Naive thymus-derived CD4-positive, alpha-beta T cell (primary cell): ENCODE measurements at regions not wholly inside any gene's neighbourhood (a gene's known extent, or its start where the extent isn't known, plus 50 kb on each side); places are given as distances from the start of the nearest gene placed in this dataset.

ENCODE experiments used
- ATAC-seq: fragments of 150-1000 bp; cut with Tn5 transposase; 2 replicates; pipeline ENCODE4 v1.10.0; 2021; ENCODE audit warnings: mild to moderate bottlenecking, moderate library complexity
- CTCF ChIA-PET: fragments of 350-600 bp; sonication (Branson Sonifier 250); formaldehyde crosslinking; loops from one replicate; lab custom pipeline; 2021; ENCODE audit warnings: antibody characterized with exemption; lab: Charles Lee
- POLR2A ChIA-PET: fragments of 350-600 bp; sonication (Branson Sonifier 250); formaldehyde crosslinking; loops from one replicate; lab custom pipeline; 2021; ENCODE audit warnings: antibody characterized with exemption, inconsistent platforms; lab: Charles Lee
- DNase-seq, 9 donors: peaks; one replicate each; pipeline versions ENCODE4 v3.0.0 to v3.0.0-alpha.2; 2020 to 2022; ENCODE audit warnings: mixed read lengths in 1 of 9
- H3K27ac ChIP-seq: one replicate; pipeline ENCODE4 v1.7.0; 2013; ENCODE audit warnings: mild to moderate bottlenecking, low read depth, low read length, moderate library complexity
- H3K27me3 ChIP-seq, 2 donors: one replicate each; pipeline ENCODE4 v1.7.0; 2013; ENCODE audit warnings: low read length in 2 of 2, mild to moderate bottlenecking in 2 of 2, moderate library complexity in 2 of 2; ENCODE audit not compliant: control insufficient read depth in 2 of 2, insufficient read depth in 2 of 2
- H3K36me3 ChIP-seq, 3 experiments: 1 replicate in 2 of 3; 2 replicates in 1 of 3; pipeline ENCODE4 v1.7.0; 2013; ENCODE audit warnings: low read length in 3 of 3, mild to moderate bottlenecking in 3 of 3, moderate library complexity in 1 of 3; ENCODE audit not compliant: insufficient read depth in 3 of 3, control insufficient read depth in 2 of 3
- H3K4me1 ChIP-seq, 2 donors: one replicate each; pipeline ENCODE4 v1.7.0; 2013; ENCODE audit warnings: low read length in 2 of 2, mild to moderate bottlenecking in 2 of 2, moderate library complexity in 1 of 2; ENCODE audit not compliant: control insufficient read depth in 2 of 2, insufficient read depth in 2 of 2
- H3K4me3 ChIP-seq: 2 replicates; pipeline ENCODE4 v1.7.0; 2013; ENCODE audit warnings: mild to moderate bottlenecking, low read length
- H3K9me3 ChIP-seq, 3 experiments: 1 replicate in 2 of 3; 2 replicates in 1 of 3; pipeline ENCODE4 v1.7.0; 2013; ENCODE audit warnings: low read length in 3 of 3; ENCODE audit not compliant: control insufficient read depth in 2 of 3
- H3K27ac Mint-ChIP-seq, 9 donors: one replicate each; pipeline ENCODE4 v1.8.0; 2020 to 2022; ENCODE audit warnings: mixed read lengths in 9 of 9, mild to moderate bottlenecking in 8 of 9, moderate library complexity in 5 of 9, inconsistent platforms in 2 of 9
- H3K27me3 Mint-ChIP-seq, 5 donors: one replicate each; pipeline ENCODE4 v1.8.0; 2021 to 2022; ENCODE audit warnings: mixed read lengths in 5 of 5, mild to moderate bottlenecking in 1 of 5
- H3K36me3 Mint-ChIP-seq, 5 donors: one replicate each; pipeline ENCODE4 v1.8.0; 2020 to 2022; ENCODE audit warnings: mixed read lengths in 5 of 5, mild to moderate bottlenecking in 3 of 5, inconsistent platforms in 1 of 5
- H3K4me1 Mint-ChIP-seq, 7 donors: one replicate each; pipeline ENCODE4 v1.8.0; 2020 to 2022; ENCODE audit warnings: mixed read lengths in 7 of 7, mild to moderate bottlenecking in 3 of 7, inconsistent platforms in 1 of 7
- H3K4me3 Mint-ChIP-seq, 10 donors: one replicate each; pipeline ENCODE4 v1.8.0; 2020 to 2022; ENCODE audit warnings: mild to moderate bottlenecking in 10 of 10, mixed read lengths in 10 of 10, moderate library complexity in 6 of 10, inconsistent platforms in 2 of 10
- H3K9me3 Mint-ChIP-seq, 11 donors: one replicate each; pipeline ENCODE4 v1.8.0; 2020 to 2022; ENCODE audit warnings: mixed read lengths in 11 of 11, mild to moderate bottlenecking in 4 of 11, inconsistent platforms in 1 of 11, moderate library complexity in 1 of 11
- intact Hi-C, 2 donors: fragments of 100-400 bp; cut with micrococcal nuclease; formaldehyde crosslinking; loops; one replicate each; pipeline ENCODE4 v1.15.1; 2023

DNA sequence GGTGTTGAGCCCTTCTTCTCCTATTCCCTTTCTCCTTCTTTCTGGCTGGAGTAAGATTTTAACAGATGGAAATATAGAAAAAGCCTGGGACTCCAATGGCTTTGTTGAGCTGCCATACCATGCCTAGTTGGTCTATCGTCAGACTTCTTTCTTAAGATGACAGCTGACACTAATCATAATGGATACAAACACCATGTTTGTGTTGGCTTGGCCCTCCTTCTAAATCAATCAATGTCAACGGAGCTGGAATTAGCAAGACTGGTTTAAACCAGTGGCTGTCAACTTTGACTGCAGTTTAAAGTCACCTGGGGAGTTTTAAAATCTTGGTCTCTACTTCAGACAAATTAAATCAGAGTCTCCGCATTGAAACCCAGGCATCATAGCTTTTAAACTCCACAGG is 264.5 kb upstream of the PRR16 start:
- H3K36me3 ChIP-seq = no peaks in the 10 kb centered on the region
- no peaks in the 10 kb centered on the region for H3K27me3 Mint-ChIP-seq
- H3K4me1 ChIP-seq = no peaks in the 10 kb centered on the region
- H3K27me3 ChIP-seq = no peaks in the 10 kb centered on the region
- H3K9me3 ChIP-seq = no peaks in the 10 kb centered on the region
- H3K9me3 Mint-ChIP-seq = peaks cover 0 to 10% (median under 1%) of the 10 kb centered on the region in 11 donors
- intact Hi-C loops = no loop called here
- H3K36me3 Mint-ChIP-seq = no peaks in the 10 kb centered on the region
- no peak overlapping the region for H3K27ac Mint-ChIP-seq
- ATAC-seq = no peak
- no peak overlapping the region for H3K4me3 ChIP-seq
- no peak overlapping the region for H3K4me3 Mint-ChIP-seq
- no peak overlapping the region for H3K27ac ChIP-seq
- H3K4me1 Mint-ChIP-seq = no peaks in the 10 kb centered on the region
- no peak for DNase-seq
- CTCF ChIA-PET = no interaction called here
- POLR2A ChIA-PET = no interaction called here

DNA sequence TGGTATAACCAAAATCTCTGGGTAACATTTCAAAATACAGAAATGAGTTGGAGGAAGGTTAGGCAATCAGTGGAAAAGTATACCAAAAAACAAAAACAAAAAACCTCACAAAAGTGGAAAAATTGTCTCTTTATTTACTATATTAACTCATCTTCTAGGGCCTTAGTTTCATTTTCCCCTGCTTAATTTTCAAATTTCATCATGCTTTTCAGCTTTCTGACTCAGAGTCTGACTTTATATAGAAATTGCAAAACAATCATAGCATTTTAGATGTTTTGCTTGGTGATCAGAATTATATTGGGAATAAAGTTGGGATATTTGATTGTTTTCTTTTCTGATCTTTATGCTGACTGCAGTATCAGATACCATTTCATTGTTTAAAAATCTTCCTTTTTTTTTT is 257.0 kb upstream of the PRR16 start:
- ATAC-seq = no peak
- no peaks in the 10 kb centered on the region for H3K36me3 Mint-ChIP-seq
- H3K36me3 ChIP-seq = no peaks in the 10 kb centered on the region
- no peak overlapping the region for H3K4me3 ChIP-seq
- POLR2A ChIA-PET = no interaction called here
- no peaks in the 10 kb centered on the region for H3K4me1 Mint-ChIP-seq
- no peak for DNase-seq
- no peak overlapping the region for H3K27ac ChIP-seq
- CTCF ChIA-PET = no interaction called here
- H3K4me3 Mint-ChIP-seq = no peak overlapping the region
- peaks cover 0 to 9% (median 5%) of the 10 kb centered on the region in 11 donors for H3K9me3 Mint-ChIP-seq
- intact Hi-C loops = no loop called here
- H3K27ac Mint-ChIP-seq = no peak overlapping the region
- no peaks in the 10 kb centered on the region for H3K27me3 Mint-ChIP-seq
- no peaks in the 10 kb centered on the region for H3K4me1 ChIP-seq
- no peaks in the 10 kb centered on the region for H3K9me3 ChIP-seq
- no peaks in the 10 kb centered on the region for H3K27me3 ChIP-seq

DNA sequence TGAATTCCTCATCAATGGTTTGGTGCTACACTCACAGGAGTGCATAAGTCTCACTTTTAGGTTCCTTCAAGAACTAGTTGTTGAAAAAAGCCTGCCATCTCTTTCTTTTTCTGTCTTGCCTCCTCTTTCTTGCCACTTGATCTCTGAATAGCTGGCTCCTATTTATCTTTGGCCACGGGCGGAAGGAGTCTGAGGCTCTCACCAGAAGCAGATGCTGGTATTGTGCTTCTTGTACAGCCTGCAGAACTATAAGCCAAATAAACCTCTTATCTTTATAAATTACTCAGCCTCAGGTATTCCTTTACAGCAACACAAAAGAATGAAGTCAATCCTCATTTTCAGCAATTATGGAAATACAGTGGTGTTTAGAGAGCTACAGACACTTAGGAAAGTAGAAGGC is 247.1 kb upstream of the PRR16 start:
- H3K27ac ChIP-seq = no peak overlapping the region
- Mint-ChIP-seq H3K27ac (no peak overlapping the region), H3K9me3 (peaks cover 0 to 5% (median 0%) of the 10 kb centered on the region in 11 donors), H3K4me3 (no peak overlapping the region), H3K36me3 (no peaks in the 10 kb centered on the region), H3K4me1 (no peaks in the 10 kb centered on the region), H3K27me3 (no peaks in the 10 kb centered on the region)
- H3K27me3 ChIP-seq = no peaks in the 10 kb centered on the region
- no peaks in the 10 kb centered on the region for H3K4me1 ChIP-seq
- CTCF ChIA-PET = no interaction called here
- no peak for DNase-seq
- no peaks in the 10 kb centered on the region for H3K36me3 ChIP-seq
- no peaks in the 10 kb centered on the region for H3K9me3 ChIP-seq
- ATAC-seq = no peak
- H3K4me3 ChIP-seq = no peak overlapping the region
- POLR2A ChIA-PET = no interaction called here
- intact Hi-C loops = no loop called here

DNA sequence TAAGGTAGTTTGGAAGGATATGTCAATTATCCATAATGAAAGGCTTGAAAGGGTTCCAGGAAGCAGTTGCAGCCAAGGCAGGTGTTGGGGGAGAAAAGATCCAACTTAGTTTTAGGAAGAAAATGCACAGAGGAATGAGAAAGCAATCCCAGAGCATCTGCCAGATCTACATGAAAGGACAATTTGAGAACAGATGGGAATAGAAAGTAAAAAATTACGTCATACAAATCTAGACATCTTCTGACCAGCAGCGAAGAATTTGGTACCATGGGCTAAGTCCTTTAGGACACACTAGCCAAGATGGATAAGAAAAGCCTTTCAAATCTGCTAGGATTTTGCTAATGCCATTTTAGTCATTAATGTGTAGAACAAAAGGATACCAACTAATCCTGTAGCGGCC is 244.1 kb upstream of the PRR16 start:
- Histone ChIP-seq H3K9me3 (no peaks in the 10 kb centered on the region), H3K36me3 (no peaks in the 10 kb centered on the region), H3K4me1 (no peaks in the 10 kb centered on the region), H3K27ac (no peak overlapping the region), H3K27me3 (no peaks in the 10 kb centered on the region), H3K4me3 (no peak overlapping the region)
- intact Hi-C loops = no loop called here
- H3K9me3 Mint-ChIP-seq = peaks cover 0 to 9% (median 1%) of the 10 kb centered on the region in 11 donors
- no peaks in the 10 kb centered on the region for H3K27me3 Mint-ChIP-seq
- POLR2A ChIA-PET = no interaction called here
- no peaks in the 10 kb centered on the region for H3K36me3 Mint-ChIP-seq
- H3K27ac Mint-ChIP-seq = no peak overlapping the region
- no peak for DNase-seq
- CTCF ChIA-PET = no interaction called here
- H3K4me3 Mint-ChIP-seq = no peak overlapping the region
- no peaks in the 10 kb centered on the region for H3K4me1 Mint-ChIP-seq
- no peak for ATAC-seq

DNA sequence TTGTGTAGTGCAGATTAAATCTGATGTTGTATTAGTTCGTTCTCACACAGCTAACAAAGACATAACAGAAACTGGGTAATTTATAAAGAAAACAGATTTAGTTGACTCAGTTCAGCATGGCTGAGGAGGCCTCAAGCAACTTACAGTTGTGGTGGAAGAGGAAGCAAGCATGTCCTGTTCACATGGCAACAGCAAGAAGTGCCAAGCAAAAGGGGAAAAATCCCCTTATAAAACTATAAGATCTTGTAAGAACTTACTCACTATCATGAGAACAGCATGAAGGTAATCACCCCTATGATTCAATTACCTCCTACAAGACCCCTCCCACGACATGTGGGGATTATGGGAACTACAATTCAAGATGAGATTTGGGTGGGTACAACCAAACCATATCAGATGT is 238.6 kb upstream of the PRR16 start:
- Mint-ChIP-seq H3K36me3 (no peaks in the 10 kb centered on the region), H3K27ac (no peak overlapping the region), H3K9me3 (peaks cover 0 to 15% (median 1%) of the 10 kb centered on the region in 11 donors), H3K27me3 (no peaks in the 10 kb centered on the region), H3K4me1 (no peaks in the 10 kb centered on the region), H3K4me3 (no peak overlapping the region)
- H3K4me3 ChIP-seq = no peak overlapping the region
- no peaks in the 10 kb centered on the region for H3K4me1 ChIP-seq
- H3K9me3 ChIP-seq = no peaks in the 10 kb centered on the region
- no peaks in the 10 kb centered on the region for H3K27me3 ChIP-seq
- DNase-seq = no peak
- no peak for ATAC-seq
- ChIA-PET POLR2A (no interaction called here), CTCF (no interaction called here)
- H3K27ac ChIP-seq = no peak overlapping the region
- H3K36me3 ChIP-seq = no peaks in the 10 kb centered on the region
- intact Hi-C loops = no loop called here

DNA sequence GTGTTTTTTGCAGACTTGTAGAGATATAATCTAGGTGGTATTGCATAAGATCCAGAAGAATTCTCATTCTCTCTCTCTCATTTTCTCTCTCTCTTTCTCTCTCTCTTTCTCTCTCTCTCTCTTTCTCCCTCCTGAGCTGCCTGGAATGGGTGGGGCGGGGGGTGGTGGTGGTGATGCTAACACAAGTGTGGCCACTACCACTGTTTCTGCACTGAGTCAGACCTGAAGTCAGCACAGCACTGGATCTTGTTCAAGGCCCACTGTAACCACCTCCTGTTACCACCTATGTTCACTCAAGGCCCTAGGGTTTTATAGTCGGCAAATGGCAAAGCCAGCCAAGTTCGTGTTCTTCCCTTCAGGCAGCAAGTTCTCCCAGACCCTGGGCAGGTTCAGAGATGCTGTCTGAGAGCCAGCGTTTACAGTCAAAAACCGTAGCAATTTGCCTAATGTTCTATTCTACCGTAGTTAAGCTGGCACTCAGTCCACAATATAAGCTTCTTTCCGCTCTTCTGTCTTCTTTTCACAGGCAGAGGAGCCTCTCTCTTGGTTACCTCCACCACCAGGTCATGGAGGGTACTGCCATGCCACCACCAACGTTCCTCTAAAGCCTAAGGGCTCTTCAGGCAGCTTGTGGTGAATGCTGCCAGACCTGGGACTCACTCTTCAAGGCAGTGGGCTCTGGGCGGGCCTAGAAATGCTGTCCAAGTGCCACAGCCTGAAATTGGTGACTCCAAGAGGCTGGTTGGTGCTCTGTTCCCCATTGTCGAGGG is 235.7 kb upstream of the PRR16 start:
- Mint-ChIP-seq H3K27me3 (no peaks in the 10 kb centered on the region), H3K4me1 (no peaks in the 10 kb centered on the region), H3K27ac (no peak overlapping the region), H3K4me3 (peak overlapping the region in 1 of 10 donors; percentile 23), H3K36me3 (no peaks in the 10 kb centered on the region), H3K9me3 (peaks cover 0 to 24% (median 3%) of the 10 kb centered on the region in 11 donors)
- POLR2A ChIA-PET = no interaction called here
- ATAC-seq (no peak), DNase-seq (no peak)
- H3K27me3 ChIP-seq = no peaks in the 10 kb centered on the region
- H3K27ac ChIP-seq = no peak overlapping the region
- CTCF ChIA-PET = no interaction called here
- no peaks in the 10 kb centered on the region for H3K9me3 ChIP-seq
- no peaks in the 10 kb centered on the region for H3K36me3 ChIP-seq
- intact Hi-C loops = no loop called here
- no peak overlapping the region for H3K4me3 ChIP-seq
- no peaks in the 10 kb centered on the region for H3K4me1 ChIP-seq

DNA sequence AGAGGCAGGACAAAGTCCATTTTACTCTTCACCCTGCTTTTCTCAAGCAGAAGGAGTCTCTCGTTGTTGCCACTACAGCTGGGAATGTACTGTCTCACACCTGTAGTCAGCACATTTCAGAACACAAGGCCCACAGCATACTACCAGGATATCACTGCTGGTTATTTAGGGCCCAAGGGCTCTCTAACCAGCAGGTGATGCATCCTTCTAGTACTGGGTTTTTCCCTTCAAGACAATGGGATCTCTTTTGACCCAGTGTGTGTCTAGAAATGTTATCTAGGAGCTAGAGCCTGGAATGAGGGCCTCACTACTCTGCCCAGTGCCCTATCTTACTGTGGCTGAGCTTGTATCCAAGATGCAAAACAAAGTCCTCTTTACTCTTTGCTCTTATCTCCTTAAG is 235.1 kb upstream of the PRR16 start:
- no peak for DNase-seq
- H3K36me3 ChIP-seq = no peaks in the 10 kb centered on the region
- Mint-ChIP-seq H3K9me3 (peaks cover 0 to 19% (median 3%) of the 10 kb centered on the region in 11 donors), H3K4me1 (no peaks in the 10 kb centered on the region), H3K4me3 (no peak overlapping the region), H3K27me3 (no peaks in the 10 kb centered on the region), H3K27ac (no peak overlapping the region), H3K36me3 (no peaks in the 10 kb centered on the region)
- CTCF ChIA-PET = no interaction called here
- no peak overlapping the region for H3K27ac ChIP-seq
- H3K27me3 ChIP-seq = no peaks in the 10 kb centered on the region
- no peak overlapping the region for H3K4me3 ChIP-seq
- no peak for ATAC-seq
- POLR2A ChIA-PET = no interaction called here
- H3K9me3 ChIP-seq = no peaks in the 10 kb centered on the region
- no peaks in the 10 kb centered on the region for H3K4me1 ChIP-seq
- intact Hi-C loops = no loop called here
